HG03558 (cell line): ENCODE measurements at regions not wholly inside any gene's neighbourhood (a gene's known extent, or its start where the extent isn't known, plus 50 kb on each side); places are given as distances from the start of the nearest gene placed in this dataset.
"Not testable (repeated sequence)": the region's sequence is repeated elsewhere in the genome, so short reads cannot be mapped to it uniquely, and the experiment has no call there.

Experiments
- ATAC-seq: cut with Tn5 transposase; IDR thresholded peaks from one replicate; pipeline ENCODE4 v1.9.1; 2021; ENCODE audit warnings: moderate number of reproducible peaks; ENCODE audit not compliant: unreplicated experiment; ENCODE audit errors: extremely low read depth

GRCh38 chr6:115358616-115359015, 702.1 kb downstream of the FRK start:
- ATAC-seq = no peak

GRCh38 chr6:115356371-115356770, 704.3 kb downstream of the FRK start:
- no peak for ATAC-seq

GRCh38 chr6:115323001-115323400, 737.7 kb downstream of the FRK start:
- ATAC-seq = no peak

GRCh38 chr6:115319823-115320222, 740.9 kb downstream of the FRK start:
- ATAC-seq = no peak

GRCh38 chr6:115310156-115310555, 750.5 kb downstream of the FRK start:
- ATAC-seq = no peak

- no peak for ATAC-seq
These were observed 758.0 kb downstream of the FRK start for GRCh38 chr6:115302731-115303130.

- ATAC-seq = no peak
These were observed 773.2 kb downstream of the FRK start for GRCh38 chr6:115287467-115287866.

- ATAC-seq = no peak
These were observed 783.7 kb downstream of the FRK start for GRCh38 chr6:115276881-115277565.

GRCh38 chr6:115272311-115272710, 788.4 kb downstream of the FRK start:
- no peak for ATAC-seq

- no peak for ATAC-seq
These were observed 789.3 kb downstream of the FRK start for GRCh38 chr6:115271434-115271833.

- ATAC-seq = no peak
These were observed 789.7 kb downstream of the FRK start for GRCh38 chr6:115270953-115271352.

GRCh38 chr6:115241373-115241772, 819.3 kb downstream of the FRK start:
- ATAC-seq = no peak

- no peak for ATAC-seq
These were observed 839.5 kb downstream of the FRK start for GRCh38 chr6:115221198-115221597.

GRCh38 chr6:115220551-115221159, 840.0 kb downstream of the FRK start:
- ATAC-seq = no peak

- ATAC-seq = no peak
These were observed 841.0 kb downstream of the FRK start for GRCh38 chr6:115219645-115220044.

- no peak for ATAC-seq
These were observed 843.9 kb downstream of the FRK start for GRCh38 chr6:115216835-115217234.

- ATAC-seq = no peak
These were observed 846.4 kb downstream of the FRK start for GRCh38 chr6:115214283-115214682.

GRCh38 chr6:115203381-115203780, 857.3 kb downstream of the FRK start:
- no peak for ATAC-seq

- ATAC-seq = no peak
These were observed 852.3 kb upstream of the HS3ST5 start for GRCh38 chr6:115194981-115195638.

GRCh38 chr6:115191989-115192388, 849.2 kb upstream of the HS3ST5 start:
- no peak for ATAC-seq

GRCh38 chr6:115190534-115190933, 847.7 kb upstream of the HS3ST5 start:
- no peak for ATAC-seq

GRCh38 chr6:115175456-115175855, 832.6 kb upstream of the HS3ST5 start:
- ATAC-seq = not testable (repeated sequence)
